ENCODE measurements at regions not wholly inside any gene's neighbourhood (a gene's known extent, or its start where the extent isn't known, plus 50 kb on each side); places are given as distances from the start of the nearest gene placed in this dataset.

DNA sequence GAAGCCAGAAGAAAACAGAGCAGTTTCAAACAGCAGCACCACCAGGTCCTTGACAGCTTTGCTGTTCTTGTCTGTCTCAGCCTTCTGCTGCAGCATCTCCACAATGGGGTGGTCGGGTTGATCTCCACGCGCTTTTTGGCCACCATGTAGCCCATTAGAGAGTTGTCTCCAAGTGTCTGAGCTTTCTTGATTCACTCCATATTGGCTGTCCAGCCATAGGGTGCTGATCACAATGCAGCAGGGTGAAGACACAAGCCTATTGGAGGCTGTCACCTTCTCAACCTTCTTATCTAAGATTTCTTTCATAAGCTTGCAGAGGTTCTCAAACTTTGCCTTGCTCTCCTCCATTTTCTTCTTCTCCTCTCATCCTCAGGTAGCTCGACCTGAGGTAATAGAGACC lies 175.4 kb upstream of the S100G start:
- TF ChIP-seq, protein P1, sequence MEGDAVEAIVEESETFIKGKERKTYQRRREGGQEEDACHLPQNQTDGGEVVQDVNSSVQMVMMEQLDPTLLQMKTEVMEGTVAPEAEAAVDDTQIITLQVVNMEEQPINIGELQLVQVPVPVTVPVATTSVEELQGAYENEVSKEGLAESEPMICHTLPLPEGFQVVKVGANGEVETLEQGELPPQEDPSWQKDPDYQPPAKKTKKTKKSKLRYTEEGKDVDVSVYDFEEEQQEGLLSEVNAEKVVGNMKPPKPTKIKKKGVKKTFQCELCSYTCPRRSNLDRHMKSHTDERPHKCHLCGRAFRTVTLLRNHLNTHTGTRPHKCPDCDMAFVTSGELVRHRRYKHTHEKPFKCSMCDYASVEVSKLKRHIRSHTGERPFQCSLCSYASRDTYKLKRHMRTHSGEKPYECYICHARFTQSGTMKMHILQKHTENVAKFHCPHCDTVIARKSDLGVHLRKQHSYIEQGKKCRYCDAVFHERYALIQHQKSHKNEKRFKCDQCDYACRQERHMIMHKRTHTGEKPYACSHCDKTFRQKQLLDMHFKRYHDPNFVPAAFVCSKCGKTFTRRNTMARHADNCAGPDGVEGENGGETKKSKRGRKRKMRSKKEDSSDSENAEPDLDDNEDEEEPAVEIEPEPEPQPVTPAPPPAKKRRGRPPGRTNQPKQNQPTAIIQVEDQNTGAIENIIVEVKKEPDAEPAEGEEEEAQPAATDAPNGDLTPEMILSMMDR (IDR thresholded peaks at IDR 0.05) = no peak
- TF ChIP-seq POLR2AphosphoS5 (IDR thresholded peaks at IDR 0.05) (no peak), POLR2A (IDR thresholded peaks at IDR 0.05) (no peak)
